Keratinocyte (primary cell): ENCODE measurements at regions not wholly inside any gene's neighbourhood (a gene's known extent, or its start where the extent isn't known, plus 50 kb on each side); places are given as distances from the start of the nearest gene placed in this dataset.

Source experiments
- DNase-seq: peaks from one replicate; pipeline ENCODE4 v3.0.0-alpha.2; 2011; ENCODE audit warnings: low read depth, missing footprints, low spot score
- FAIRE-seq: peaks from 2 replicates; lab custom pipeline; 2011; peaks lifted over from hg19 to GRCh38; lab: Jason Lieb, UNC
- H2AFZ ChIP-seq: 2 replicates; pipeline ENCODE4 v1.6.0; 2012; ENCODE audit warnings: low read length, control low read depth, inconsistent platforms; ENCODE audit not compliant: control insufficient read depth
- H3K27ac ChIP-seq: 2 replicates; pipeline ENCODE4 v1.5.1; 2011; ENCODE audit warnings: low read length; ENCODE audit not compliant: control insufficient read depth, insufficient read depth
- H3K27me3 ChIP-seq: 3 replicates; pipeline ENCODE4 v1.6.0; 2011; ENCODE audit warnings: low read length; ENCODE audit not compliant: control insufficient read depth, insufficient read depth; ENCODE audit errors: extremely low read depth
- H3K36me3 ChIP-seq, 2 experiments: 2 replicates in 1 of 2; 3 replicates in 1 of 2; pipeline ENCODE4 v1.5.1; 2011; ENCODE audit warnings: low read length in 2 of 2, mild to moderate bottlenecking in 1 of 2; ENCODE audit not compliant: control insufficient read depth in 2 of 2, insufficient read depth in 2 of 2; ENCODE audit errors: extremely low read depth in 1 of 2
- H3K4me1 ChIP-seq: 3 replicates; pipeline ENCODE4 v1.5.1; 2011; ENCODE audit warnings: low read length; ENCODE audit not compliant: control insufficient read depth, insufficient read depth; ENCODE audit errors: extremely low read depth
- H3K4me2 ChIP-seq: 3 replicates; pipeline ENCODE4 v1.6.0; 2011; ENCODE audit warnings: low read depth, low read length; ENCODE audit not compliant: control insufficient read depth, insufficient read depth; ENCODE audit errors: extremely low read depth
- H3K4me3 ChIP-seq, 3 experiments: fragments of 200-600 bp in 1 of 3; sonication (generic) in 1 of 3; 2 replicates in 2 of 3; 3 replicates in 1 of 3; pipeline ENCODE4 v1.5.1; 2011 to 2016; ENCODE audit warnings: low read length in 3 of 3, mild to moderate bottlenecking in 3 of 3, control low read depth in 2 of 3, inconsistent platforms in 1 of 3, low read depth in 1 of 3, mixed read lengths in 1 of 3, mixed run types in 1 of 3, moderate library complexity in 1 of 3; ENCODE audit not compliant: control insufficient read depth in 2 of 3, insufficient read depth in 2 of 3; ENCODE audit errors: extremely low read depth in 1 of 3
- H3K79me2 ChIP-seq: 2 replicates; pipeline ENCODE4 v1.6.0; 2012; ENCODE audit warnings: low read length; ENCODE audit not compliant: control insufficient read depth, insufficient read depth
- H3K9ac ChIP-seq: 3 replicates; pipeline ENCODE4 v1.6.0; 2011; ENCODE audit warnings: low read length; ENCODE audit not compliant: control insufficient read depth, insufficient read depth; ENCODE audit errors: extremely low read depth
- H3K9me1 ChIP-seq: 3 replicates; pipeline ENCODE4 v1.6.0; 2011; ENCODE audit warnings: low read length; ENCODE audit not compliant: control insufficient read depth, insufficient read depth; ENCODE audit errors: extremely low read depth
- H3K9me3 ChIP-seq: 2 replicates; pipeline ENCODE4 v1.5.1; 2012; ENCODE audit warnings: low read depth, low read length; ENCODE audit not compliant: control insufficient read depth
- H4K20me1 ChIP-seq: 3 replicates; pipeline ENCODE4 v1.6.0; 2011; ENCODE audit warnings: low read length; ENCODE audit not compliant: control insufficient read depth, insufficient read depth; ENCODE audit errors: extremely low read depth
- EZH2 ChIP-seq: IDR thresholded peaks from one replicate; pipeline ENCODE4 v1.6.1; 2012; ENCODE audit warnings: inconsistent platforms, mild to moderate bottlenecking, low read length, moderate library complexity
- dilution Hi-C: fragments of 300-500 bp; cut with MboI; formaldehyde crosslinking; loops from one replicate; pipeline ENCODE4 v1.7.0; 2020; ENCODE audit warnings: low sequenced_read_pairs; ENCODE audit not compliant: extremely low pct_ligation_motif_present
- TF ChIP-seq, protein P1 (sequence below), 3 experiments: IDR thresholded peaks in 1 of 3; conservative IDR thresholded peaks in 1 of 3; optimal IDR thresholded peaks in 1 of 3; 2 replicates in 2 of 3; 3 replicates in 1 of 3; pipeline versions ENCODE3 to v1.5.1; 2011; ENCODE audit warnings: low read length in 3 of 3, mild to moderate bottlenecking in 3 of 3, moderate library complexity in 2 of 3, control low read depth in 1 of 3, inconsistent platforms in 1 of 3; ENCODE audit not compliant: insufficient read depth in 2 of 3; ENCODE audit errors: extremely low read depth in 1 of 3

GRCh38 chr1:81165963-81166362 is 634.8 kb upstream of the ADGRL2 start:
- H3K79me2 ChIP-seq: no peaks in the 10 kb centered on the region
- H3K36me3 ChIP-seq: no peaks in the 10 kb centered on the region
- H4K20me1 ChIP-seq: no peaks in the 10 kb centered on the region
- DNase-seq: no peak
- H2AFZ ChIP-seq: peak overlapping the region; percentile 66
- TF ChIP-seq, protein P1, sequence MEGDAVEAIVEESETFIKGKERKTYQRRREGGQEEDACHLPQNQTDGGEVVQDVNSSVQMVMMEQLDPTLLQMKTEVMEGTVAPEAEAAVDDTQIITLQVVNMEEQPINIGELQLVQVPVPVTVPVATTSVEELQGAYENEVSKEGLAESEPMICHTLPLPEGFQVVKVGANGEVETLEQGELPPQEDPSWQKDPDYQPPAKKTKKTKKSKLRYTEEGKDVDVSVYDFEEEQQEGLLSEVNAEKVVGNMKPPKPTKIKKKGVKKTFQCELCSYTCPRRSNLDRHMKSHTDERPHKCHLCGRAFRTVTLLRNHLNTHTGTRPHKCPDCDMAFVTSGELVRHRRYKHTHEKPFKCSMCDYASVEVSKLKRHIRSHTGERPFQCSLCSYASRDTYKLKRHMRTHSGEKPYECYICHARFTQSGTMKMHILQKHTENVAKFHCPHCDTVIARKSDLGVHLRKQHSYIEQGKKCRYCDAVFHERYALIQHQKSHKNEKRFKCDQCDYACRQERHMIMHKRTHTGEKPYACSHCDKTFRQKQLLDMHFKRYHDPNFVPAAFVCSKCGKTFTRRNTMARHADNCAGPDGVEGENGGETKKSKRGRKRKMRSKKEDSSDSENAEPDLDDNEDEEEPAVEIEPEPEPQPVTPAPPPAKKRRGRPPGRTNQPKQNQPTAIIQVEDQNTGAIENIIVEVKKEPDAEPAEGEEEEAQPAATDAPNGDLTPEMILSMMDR (optimal IDR thresholded peaks at IDR 0.05 in 1 of 3, IDR thresholded peaks at IDR 0.05 in 1 of 3, conservative IDR thresholded peaks at IDR 0.05 in 1 of 3; ENCODE audit: extremely low read depth in 1 of 3, insufficient read depth in 2 of 3, low read length in 3 of 3): no peak
- no peak for TF ChIP-seq EZH2
- no peaks in the 10 kb centered on the region for H3K27me3 ChIP-seq
- no peaks in the 10 kb centered on the region for H3K9me1 ChIP-seq
- H3K4me1 ChIP-seq: peaks cover 5% of the 10 kb centered on the region
- no peak overlapping the region for H3K9ac ChIP-seq
- H3K4me2 ChIP-seq: no peak overlapping the region
- peak; percentile 13 for FAIRE-seq
- H3K4me3 ChIP-seq: no peak overlapping the region
- no peaks in the 10 kb centered on the region for H3K9me3 ChIP-seq
- dilution Hi-C loops: no loop called here
- no peak overlapping the region for H3K27ac ChIP-seq

DNA sequence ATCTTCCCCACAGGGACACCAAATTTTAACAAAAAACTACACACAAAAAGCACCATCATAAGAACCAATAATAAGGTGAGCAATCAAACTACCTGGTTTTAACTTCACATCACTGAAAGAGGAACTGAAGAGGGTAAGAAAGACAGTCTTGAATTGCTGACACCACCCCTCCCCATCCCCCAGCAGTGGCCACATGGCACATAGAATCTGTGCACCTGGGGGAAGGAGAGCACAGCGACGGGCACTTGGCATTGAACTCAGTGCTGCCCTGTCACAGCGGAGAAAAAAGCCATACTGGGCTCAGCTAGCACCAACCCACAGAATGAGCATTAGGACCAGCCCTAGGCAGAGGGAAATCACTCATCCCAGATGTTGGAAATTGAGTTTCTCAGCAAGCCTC is 640.0 kb upstream of the ADGRL2 start:
- Histone ChIP-seq H3K27me3 (no peaks in the 10 kb centered on the region), H3K36me3 (no peaks in the 10 kb centered on the region)

More for the DNA sequence above, 640.0 kb upstream of the ADGRL2 start:
- dilution Hi-C loops: no loop called here
- Histone ChIP-seq H3K9me3 (no peaks in the 10 kb centered on the region), H2AFZ (no peak overlapping the region), H3K9me1 (no peaks in the 10 kb centered on the region), H3K4me1 (peaks cover 8% of the 10 kb centered on the region), H4K20me1 (no peaks in the 10 kb centered on the region), H3K4me3 (no peak overlapping the region), H3K79me2 (no peaks in the 10 kb centered on the region), H3K9ac (no peak overlapping the region), H3K4me2 (no peak overlapping the region), H3K27ac (no peak overlapping the region)
- TF ChIP-seq EZH2: no peak
- TF ChIP-seq, protein P1 (optimal IDR thresholded peaks at IDR 0.05 in 1 of 3, IDR thresholded peaks at IDR 0.05 in 1 of 3, conservative IDR thresholded peaks at IDR 0.05 in 1 of 3; ENCODE audit: extremely low read depth in 1 of 3, insufficient read depth in 2 of 3, low read length in 3 of 3): no peak
- FAIRE-seq: no peak
- DNase-seq: no peak
